GM18870 (cell line): ENCODE measurements at regions not wholly inside any gene's neighbourhood (a gene's known extent, or its start where the extent isn't known, plus 50 kb on each side); places are given as distances from the start of the nearest gene placed in this dataset.
"Not testable (repeated sequence)": the region's sequence is repeated elsewhere in the genome, so short reads cannot be mapped to it uniquely, and the experiment has no call there.

Experiments used
- ATAC-seq: cut with Tn5 transposase; IDR thresholded peaks from one replicate; pipeline ENCODE4 v1.9.1; 2021; ENCODE audit warnings: moderate library complexity; ENCODE audit not compliant: unreplicated experiment

DNA sequence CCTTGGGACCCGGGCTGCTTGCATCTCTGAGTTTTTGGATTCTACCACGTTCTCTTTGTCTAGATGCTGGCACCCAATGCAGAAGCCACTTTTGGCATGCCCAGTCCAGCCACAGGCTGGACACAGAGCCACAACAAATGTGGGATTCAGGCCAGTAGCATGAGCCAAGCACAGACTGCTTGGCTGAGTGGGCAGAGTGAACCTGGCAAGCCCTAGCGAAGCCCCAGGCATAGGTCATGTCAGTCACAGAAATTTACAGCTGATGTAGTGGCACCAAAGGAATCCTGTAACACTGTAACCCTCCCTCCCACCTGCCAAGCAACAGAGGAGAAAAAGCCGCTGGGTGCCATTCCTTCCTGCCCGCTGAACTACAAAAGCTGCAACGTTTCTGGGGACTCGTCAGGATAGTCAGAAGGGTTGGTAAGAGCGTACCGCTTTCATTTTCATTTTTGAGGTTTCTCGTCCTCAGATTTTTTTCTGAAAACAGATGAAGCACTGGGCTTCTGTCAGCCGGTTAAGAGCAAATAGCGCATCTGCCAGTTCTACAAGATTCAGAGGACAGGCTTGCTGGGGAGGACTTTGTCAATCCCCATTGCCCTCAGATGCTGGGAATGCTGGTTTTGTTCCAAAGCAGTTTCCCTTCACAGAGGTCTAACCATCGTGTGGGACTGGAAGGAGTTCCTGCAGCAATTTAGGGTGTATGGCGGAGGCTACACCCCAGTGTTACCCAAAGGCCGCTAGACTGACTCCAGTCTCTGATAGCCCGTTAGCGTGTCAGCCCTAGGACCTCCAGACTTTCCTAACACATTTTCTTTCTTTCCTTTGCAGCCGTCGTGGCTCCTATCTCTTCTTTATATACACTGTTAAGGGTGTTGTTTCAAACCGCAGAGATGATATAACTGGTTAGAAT, 399.0 kb downstream of the HTR1A start:
- ATAC-seq = no peak

- ATAC-seq = no peak
Measured at GRCh38 chr5:63555874-63556273, 406.4 kb downstream of the HTR1A start.

GRCh38 chr5:63554191-63554590, 408.1 kb downstream of the HTR1A start:
- no peak for ATAC-seq

DNA sequence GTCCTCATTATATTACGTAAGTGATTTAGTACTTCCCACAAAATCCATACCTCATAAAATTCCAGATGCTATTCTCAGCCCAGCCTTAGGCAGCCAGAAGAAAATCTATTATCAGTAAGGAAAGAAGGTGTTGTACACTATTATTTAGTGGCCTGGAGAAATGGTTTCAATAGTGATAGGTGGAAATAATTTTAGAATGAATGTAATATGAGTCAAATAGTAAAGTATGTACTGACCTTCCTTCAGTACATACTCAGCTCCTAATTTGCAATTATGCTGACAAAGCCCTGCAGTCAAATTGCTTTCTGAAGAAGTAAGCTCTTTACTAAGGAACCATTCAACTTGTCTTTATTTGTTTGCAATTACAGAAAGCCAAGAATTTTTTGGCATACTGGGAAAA, 409.2 kb downstream of the HTR1A start:
- no peak for ATAC-seq

- ATAC-seq = no peak
Measured at GRCh38 chr5:63535840-63536602, 426.2 kb downstream of the HTR1A start.

DNA sequence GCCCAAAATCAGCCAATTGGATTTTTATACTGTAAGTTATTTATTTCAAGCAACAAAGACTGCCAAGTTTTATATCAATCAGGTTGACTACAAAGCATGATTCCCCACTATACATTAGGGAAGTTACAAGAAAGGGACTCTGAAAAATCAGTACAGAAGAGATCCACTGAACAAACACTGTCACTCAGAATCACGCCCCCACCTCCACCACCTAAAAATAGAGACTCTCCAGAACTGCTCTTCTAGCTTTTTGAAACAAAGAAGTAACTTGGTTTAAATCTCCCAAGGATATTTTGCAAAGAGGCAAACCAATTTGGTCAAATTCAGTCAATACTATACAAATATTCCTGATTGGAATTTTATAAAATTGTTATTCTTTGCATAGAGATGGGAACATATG, 438.0 kb downstream of the HTR1A start:
- no peak for ATAC-seq

DNA sequence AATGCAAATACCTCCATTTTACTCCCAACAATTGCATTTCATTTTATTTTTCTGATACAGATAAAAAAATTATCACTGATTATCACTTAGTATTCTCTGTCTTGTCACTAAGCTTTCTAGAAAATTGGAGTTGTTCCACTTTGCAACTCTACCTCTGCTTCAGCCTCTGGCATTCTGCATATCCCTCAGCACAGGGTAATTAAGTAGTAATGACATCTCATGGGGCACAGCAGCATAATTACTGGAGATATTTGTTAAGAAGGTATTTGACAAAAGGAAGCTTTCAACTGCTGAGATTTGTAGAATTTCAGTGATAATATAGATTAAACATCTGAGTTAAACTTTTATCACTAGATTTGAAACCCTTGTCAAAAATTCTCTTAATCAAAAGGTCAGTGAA, 446.2 kb downstream of the HTR1A start:
- no peak for ATAC-seq

DNA sequence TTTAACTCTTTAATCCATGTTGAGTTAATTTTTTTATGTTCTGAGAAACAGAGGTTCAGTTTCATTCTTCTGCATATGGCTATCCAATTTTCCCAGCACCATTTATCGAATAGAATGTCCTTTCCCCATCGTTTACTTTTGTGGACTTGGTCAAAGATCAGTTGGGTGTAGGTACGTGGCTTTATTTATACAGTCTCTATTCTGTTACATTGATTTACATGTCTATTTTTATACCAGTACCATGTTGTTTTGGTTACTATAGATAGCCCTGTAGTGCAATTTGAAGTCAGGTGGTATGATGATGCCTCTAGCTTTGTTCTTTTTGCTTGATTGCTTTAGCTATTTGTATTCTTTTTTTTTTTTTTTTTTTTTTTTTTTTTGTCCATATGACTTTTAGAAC, 462.0 kb downstream of the HTR1A start:
- no peak for ATAC-seq

DNA sequence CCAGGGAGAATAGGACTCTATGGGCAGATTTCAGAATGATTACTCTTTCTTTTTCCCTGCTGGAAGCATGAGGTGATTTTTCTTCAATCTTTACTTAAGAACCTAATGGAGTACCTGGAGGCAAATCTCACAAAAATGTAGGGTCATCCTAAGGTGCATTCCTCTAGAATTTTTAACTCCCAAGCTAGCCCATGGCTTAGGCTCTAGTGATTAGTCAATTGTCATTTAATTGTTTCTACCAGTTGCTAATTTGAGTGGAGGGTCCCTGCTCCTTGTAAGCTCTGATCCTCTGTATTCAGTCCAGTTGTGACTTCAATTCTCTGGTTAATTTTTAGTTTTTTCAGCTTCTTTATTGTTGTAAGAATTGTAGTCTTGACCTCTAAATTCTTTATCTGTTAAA, 467.0 kb downstream of the HTR1A start:
- ATAC-seq = no peak

- no peak for ATAC-seq
Measured at GRCh38 chr5:63483338-63483737, 478.9 kb downstream of the HTR1A start.

- ATAC-seq = no peak
Measured at GRCh38 chr5:63473335-63473967, 488.8 kb downstream of the HTR1A start.

- ATAC-seq = no peak
Measured at GRCh38 chr5:63456279-63456678, 506.0 kb downstream of the HTR1A start.

DNA sequence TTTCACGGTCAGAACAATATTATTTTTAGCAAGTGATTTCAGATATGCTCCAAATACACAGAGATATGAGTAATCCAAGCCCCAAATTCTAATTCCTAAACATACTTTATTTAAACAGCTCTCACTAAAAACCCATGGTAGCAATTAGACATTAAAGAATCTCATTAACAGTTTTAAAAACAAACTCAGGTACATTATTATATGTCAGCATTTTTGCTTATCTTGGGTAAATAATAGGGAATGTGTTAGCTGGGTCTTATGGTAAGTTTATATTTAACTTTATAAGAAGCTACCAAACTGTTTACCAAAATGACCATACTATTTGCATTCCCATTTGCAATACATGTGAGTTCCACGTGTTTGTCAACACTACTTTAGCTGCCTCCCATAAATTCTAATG, 511.1 kb downstream of the HTR1A start:
- ATAC-seq = no peak

GRCh38 chr5:63439537-63439936, 522.7 kb downstream of the HTR1A start:
- ATAC-seq = no peak

DNA sequence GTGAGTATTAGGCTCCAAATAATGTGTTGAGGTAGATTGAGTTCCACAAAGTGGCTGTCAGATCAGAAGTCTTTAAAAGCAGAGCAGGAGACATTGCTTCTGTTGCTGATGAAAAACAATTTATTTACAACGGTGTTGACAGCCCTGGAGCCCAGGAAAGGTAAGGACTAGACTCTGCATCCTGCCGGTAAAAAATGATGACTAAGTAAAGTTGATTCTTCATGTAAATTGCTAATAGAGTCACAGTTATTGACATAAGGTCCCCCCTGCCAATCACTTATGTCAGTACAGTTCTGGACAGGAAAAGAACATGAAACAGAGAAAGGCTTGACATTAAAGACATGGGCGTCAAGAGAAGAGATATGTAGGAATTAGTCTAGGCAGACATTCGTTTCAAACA, 552.5 kb downstream of the HTR1A start:
- ATAC-seq = no peak

DNA sequence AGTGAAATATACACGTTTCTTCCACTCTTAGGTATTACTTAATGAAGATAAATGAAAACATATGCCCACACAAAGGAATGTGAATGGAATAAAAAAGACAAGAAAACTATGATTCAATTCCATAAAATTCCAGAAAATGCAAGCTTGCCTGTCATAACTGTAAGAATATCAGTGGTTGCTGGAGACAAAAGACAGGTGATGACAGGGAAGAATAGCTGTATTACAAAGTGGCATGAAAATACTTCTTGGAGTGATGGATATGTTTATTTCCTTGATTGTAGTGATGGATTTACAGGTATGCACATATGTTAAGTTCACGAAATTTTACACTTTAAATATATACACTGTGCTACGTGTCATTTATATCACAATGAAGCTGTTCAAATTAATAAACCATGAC, 553.3 kb downstream of the HTR1A start:
- ATAC-seq = no peak

- ATAC-seq = peak; percentile 91
Measured at GRCh38 chr5:63401436-63402046, 560.7 kb downstream of the HTR1A start.

GRCh38 chr5:63400079-63400478, 562.2 kb downstream of the HTR1A start:
- ATAC-seq = no peak

DNA sequence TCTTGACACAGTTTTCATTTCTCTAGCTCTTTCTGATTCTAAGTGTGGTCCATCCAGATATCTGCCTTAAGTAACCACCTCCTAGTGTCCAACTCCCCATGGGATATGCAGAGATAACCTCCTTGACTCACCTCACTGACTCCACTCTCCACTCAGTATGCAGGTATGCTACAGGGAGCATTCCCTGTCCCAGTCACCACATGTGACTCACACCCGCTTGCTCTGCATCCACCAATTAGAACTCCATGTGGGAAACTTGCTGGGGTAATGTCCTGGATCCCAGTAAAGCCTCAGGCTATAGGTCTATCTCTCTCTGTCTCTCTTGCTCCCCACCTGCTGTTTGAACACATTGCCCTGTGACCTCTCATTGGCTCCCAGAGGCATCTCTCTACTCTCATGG, 563.9 kb downstream of the HTR1A start:
- ATAC-seq = no peak

DNA sequence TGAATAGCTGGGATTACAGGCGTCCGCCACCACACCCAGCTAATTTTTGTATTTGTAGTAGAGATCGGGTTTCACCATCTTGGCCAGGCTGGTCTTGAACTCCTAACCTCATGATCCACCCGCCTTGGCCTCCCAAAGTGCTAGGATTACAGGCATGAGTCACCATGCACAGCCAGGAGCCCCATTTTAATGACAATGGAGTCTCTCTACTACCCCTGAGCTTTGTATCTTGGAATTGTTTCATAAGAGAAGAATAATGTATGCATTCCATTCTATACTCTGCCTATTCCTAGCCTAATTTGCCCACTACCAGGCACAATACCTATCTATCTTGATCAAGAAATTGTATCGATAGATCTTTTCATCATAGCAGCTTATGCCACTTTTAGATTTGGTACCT, 574.1 kb downstream of the HTR1A start:
- not testable (repeated sequence) for ATAC-seq

DNA sequence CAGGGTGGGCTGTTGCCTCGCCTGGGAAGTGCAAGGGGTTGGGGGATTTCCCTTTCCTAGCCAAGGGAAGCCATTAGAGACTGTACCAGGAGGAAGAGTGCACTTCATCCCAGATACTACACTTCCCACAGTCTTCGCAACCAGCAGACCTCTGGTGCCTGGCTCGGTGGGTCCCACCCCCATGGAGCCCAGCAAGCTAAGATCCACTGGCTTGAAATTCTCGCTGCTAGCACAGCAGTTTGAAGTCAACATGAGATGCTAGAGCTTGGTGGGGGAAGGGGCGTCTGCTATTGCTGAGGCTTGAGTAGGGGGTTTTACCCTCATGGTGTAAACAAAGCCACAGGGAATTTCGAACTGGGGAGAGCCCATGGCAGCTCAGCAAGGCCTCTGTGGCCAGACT, 586.4 kb downstream of the HTR1A start:
- ATAC-seq = no peak
